ENCODE measurements at regions not wholly inside any gene's neighbourhood (a gene's known extent, or its start where the extent isn't known, plus 50 kb on each side); places are given as distances from the start of the nearest gene placed in this dataset.

DNA sequence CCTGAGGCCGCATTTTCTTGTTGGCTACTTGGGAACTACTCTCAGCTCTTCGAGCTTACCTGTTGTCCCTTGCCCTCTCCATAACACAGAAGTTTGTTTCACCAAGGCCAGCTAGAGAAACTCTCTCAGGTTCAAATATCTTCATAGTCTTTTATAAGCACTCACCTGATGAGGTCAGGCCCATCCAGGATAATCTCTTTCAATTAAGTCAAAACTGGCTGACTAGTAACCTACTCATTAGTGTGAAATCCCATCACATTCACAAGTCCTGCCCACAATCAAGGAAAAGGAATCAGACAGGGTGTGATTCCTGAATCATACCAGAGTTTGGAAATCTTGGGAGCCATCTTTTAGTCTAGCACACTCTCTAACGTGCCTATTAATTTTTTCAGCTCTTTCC, 195.2 kb upstream of the HS3ST5 start:
- TF ChIP-seq CTCF (IDR thresholded peaks at IDR 0.05; ENCODE audit: extremely low read depth in 1 of 2, insufficient read depth in 1 of 2, low read depth in 1 of 2, low read length in 2 of 2) (no peak), EZH2 (IDR thresholded peaks at IDR 0.05; ENCODE audit: borderline replicate concordance, low read depth, low read length, severe bottlenecking) (no peak), FOS (IDR thresholded peaks at IDR 0.05; ENCODE audit: borderline replicate concordance, insufficient read depth, low read length) (no peak)
